CD4-positive, alpha-beta T cell treated with Interleukin-15 for 4 hours (primary cell): ENCODE measurements at regions not wholly inside any gene's neighbourhood (a gene's known extent, or its start where the extent isn't known, plus 50 kb on each side); places are given as distances from the start of the nearest gene placed in this dataset.
"Not testable (repeated sequence)": the region's sequence is repeated elsewhere in the genome, so short reads cannot be mapped to it uniquely, and the experiment has no call there.

ENCODE experiments used
- DNase-seq: peaks from one replicate; pipeline ENCODE4 v3.0.0-alpha.2; 2020; ENCODE audit warnings: low spot score

GRCh38 chr10:42533866-42534265 is 104.5 kb downstream of the ZNF33B start:
- DNase-seq, result not testable (repeated sequence)

GRCh38 chr10:42532996-42533395 is 105.4 kb downstream of the ZNF33B start:
- DNase-seq, result no peak

- DNase-seq, result no peak
Measured at GRCh38 chr10:42523098-42523497, 115.3 kb downstream of the ZNF33B start.

- DNase-seq, result no peak
Measured at GRCh38 chr10:42519761-42520460, 118.5 kb downstream of the ZNF33B start.

GRCh38 chr10:42519079-42519478 is 119.3 kb downstream of the ZNF33B start:
- no peak for DNase-seq

GRCh38 chr10:42513921-42514320 is 124.4 kb downstream of the ZNF33B start:
- DNase-seq, result no peak

- no peak for DNase-seq
Measured at GRCh38 chr10:42491801-42492200, 146.6 kb downstream of the ZNF33B start.

- no peak for DNase-seq
Measured at GRCh38 chr10:42491001-42491592, 147.3 kb downstream of the ZNF33B start.

- DNase-seq, result no peak
Measured at GRCh38 chr10:42490368-42490767, 148.0 kb downstream of the ZNF33B start.

- DNase-seq, result no peak
Measured at GRCh38 chr10:42488416-42488815, 150.0 kb downstream of the ZNF33B start.

- no peak for DNase-seq
Measured at GRCh38 chr10:42482411-42482810, 156.0 kb downstream of the ZNF33B start.

- DNase-seq, result no peak
Measured at GRCh38 chr10:42479057-42479456, 159.3 kb downstream of the ZNF33B start.

GRCh38 chr10:42477170-42477569 is 161.2 kb downstream of the ZNF33B start:
- DNase-seq, result no peak

- DNase-seq, result no peak
Measured at GRCh38 chr10:42476101-42476500, 162.3 kb downstream of the ZNF33B start.

GRCh38 chr10:42475168-42476098 is 162.9 kb downstream of the ZNF33B start:
- no peak for DNase-seq

GRCh38 chr10:42454313-42454712 is 184.1 kb downstream of the ZNF33B start:
- DNase-seq, result no peak

GRCh38 chr10:42431095-42431494 is 207.3 kb downstream of the ZNF33B start:
- DNase-seq, result no peak

- no peak for DNase-seq
Measured at GRCh38 chr10:42428534-42428933, 209.8 kb downstream of the ZNF33B start.

- DNase-seq, result no peak
Measured at GRCh38 chr10:42422911-42423310, 215.5 kb downstream of the ZNF33B start.

- no peak for DNase-seq
Measured at GRCh38 chr10:42421812-42422211, 216.6 kb downstream of the ZNF33B start.

- DNase-seq, result no peak
Measured at GRCh38 chr10:42419789-42420188, 218.6 kb downstream of the ZNF33B start.

GRCh38 chr10:42380926-42381547 is 257.3 kb downstream of the ZNF33B start:
- no peak for DNase-seq
